Astrocyte of the cerebellum (primary cell): ENCODE measurements at regions not wholly inside any gene's neighbourhood (a gene's known extent, or its start where the extent isn't known, plus 50 kb on each side); places are given as distances from the start of the nearest gene placed in this dataset.

Experiments used
- DNase-seq: peaks from one replicate; pipeline ENCODE4 v3.0.0-alpha.2; 2011; ENCODE audit warnings: low read depth
- H3K4me3 ChIP-seq: 2 replicates; pipeline ENCODE4 v1.5.1; 2011; ENCODE audit warnings: mild to moderate bottlenecking, low read depth, low read length, moderate library complexity
- in situ Hi-C: cut with HindIII; loops from 2 replicates; pipeline ENCODE4 v1.10.0; 2017; ENCODE audit warnings: low sequenced_read_pairs
- TF ChIP-seq, protein P1 (sequence below): IDR thresholded peaks from 2 replicates; pipeline ENCODE4 v1.5.1; 2012; ENCODE audit warnings: low read length, low read depth, moderate library complexity, mild to moderate bottlenecking; ENCODE audit errors: missing control alignments

DNA sequence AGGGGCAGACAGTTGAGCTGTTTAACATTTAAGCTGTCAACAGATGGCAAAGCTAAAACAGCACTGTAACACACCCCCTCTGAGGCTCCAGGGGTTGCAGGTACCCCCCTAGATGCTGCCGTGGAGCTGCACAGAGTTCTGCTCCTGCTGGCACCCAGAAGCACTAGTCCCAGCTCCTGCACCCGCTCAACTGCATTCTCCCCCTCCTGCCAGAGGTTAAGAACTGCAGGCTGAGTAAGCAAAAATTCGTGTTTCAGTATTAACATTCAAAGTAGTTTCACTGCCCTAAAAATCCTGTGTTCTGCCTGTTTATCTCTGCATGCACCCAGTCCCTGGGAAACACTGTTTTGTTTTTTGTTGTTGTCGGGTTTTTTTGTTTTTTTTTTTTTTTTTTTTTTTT lies 790.8 kb upstream of the KCND2 start:
- H3K4me3 ChIP-seq = no peak overlapping the region
- DNase-seq = no peak
- in situ Hi-C loops = no loop called here
- TF ChIP-seq, protein P1, sequence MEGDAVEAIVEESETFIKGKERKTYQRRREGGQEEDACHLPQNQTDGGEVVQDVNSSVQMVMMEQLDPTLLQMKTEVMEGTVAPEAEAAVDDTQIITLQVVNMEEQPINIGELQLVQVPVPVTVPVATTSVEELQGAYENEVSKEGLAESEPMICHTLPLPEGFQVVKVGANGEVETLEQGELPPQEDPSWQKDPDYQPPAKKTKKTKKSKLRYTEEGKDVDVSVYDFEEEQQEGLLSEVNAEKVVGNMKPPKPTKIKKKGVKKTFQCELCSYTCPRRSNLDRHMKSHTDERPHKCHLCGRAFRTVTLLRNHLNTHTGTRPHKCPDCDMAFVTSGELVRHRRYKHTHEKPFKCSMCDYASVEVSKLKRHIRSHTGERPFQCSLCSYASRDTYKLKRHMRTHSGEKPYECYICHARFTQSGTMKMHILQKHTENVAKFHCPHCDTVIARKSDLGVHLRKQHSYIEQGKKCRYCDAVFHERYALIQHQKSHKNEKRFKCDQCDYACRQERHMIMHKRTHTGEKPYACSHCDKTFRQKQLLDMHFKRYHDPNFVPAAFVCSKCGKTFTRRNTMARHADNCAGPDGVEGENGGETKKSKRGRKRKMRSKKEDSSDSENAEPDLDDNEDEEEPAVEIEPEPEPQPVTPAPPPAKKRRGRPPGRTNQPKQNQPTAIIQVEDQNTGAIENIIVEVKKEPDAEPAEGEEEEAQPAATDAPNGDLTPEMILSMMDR = peak; percentile 46

DNA sequence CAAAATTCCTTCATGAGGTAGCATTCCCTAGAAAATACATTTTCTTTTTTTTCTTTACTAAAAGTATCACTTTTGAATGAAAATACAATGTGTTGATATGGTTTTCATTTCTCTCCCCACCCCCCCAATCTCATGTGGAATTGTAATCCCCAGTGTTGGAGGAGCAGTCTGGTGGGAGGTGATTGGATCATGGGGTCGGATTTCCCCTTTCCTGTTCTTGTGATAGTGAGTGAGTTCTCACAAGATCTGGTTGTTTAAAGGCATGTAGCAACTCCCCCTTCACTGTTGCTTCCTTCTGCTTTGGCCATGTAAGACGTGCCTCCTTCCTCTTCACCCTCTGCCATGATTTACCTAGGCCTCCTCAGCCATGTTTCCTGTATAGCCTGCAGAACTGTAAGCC lies 790.3 kb upstream of the KCND2 start:
- no peak for DNase-seq
- TF ChIP-seq, protein P1 = no peak
- no peak overlapping the region for H3K4me3 ChIP-seq
- in situ Hi-C loops = no loop called here

DNA sequence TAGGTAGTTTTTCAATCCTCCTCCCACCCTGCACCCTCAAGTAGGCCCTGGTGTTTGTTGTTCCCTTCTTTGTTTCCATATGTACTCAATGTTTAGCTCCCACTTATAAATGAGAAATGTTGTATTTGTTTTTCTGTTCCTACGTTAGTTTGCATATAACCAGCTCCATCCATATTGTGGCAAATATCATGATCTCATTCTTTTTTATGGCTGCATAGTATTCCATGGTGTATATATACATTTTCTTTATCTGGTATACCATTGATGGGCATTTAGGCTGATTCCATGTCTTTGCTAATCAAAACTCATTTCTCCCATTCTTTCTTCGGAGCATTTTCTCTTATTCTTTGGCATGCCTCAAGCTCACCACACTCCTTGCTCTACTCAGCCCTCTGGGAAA lies 789.6 kb upstream of the KCND2 start:
- no peak for DNase-seq
- TF ChIP-seq, protein P1 = no peak
- in situ Hi-C loops = no loop called here
- no peak overlapping the region for H3K4me3 ChIP-seq

DNA sequence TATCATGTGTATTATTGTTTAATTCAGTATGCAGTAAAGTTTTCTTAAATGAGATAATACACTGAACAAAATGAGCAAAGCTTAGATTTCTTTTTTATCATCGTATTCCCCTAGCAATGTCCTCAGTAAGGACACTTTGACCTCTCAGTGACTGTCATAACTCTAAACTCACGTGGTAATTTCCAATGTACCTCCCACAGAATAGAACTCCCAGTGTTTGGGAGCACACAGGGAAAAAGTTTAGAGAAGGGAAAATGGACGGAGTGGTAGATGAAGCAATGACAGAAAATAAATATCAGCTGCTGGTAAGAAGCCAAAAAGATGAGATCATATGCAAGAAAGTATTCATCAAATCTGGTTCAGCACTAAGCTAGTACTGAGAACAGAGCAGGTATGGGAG lies 758.6 kb upstream of the KCND2 start:
- H3K4me3 ChIP-seq = no peak overlapping the region
- DNase-seq = no peak
- TF ChIP-seq, protein P1 = no peak
- in situ Hi-C loops = no loop called here

DNA sequence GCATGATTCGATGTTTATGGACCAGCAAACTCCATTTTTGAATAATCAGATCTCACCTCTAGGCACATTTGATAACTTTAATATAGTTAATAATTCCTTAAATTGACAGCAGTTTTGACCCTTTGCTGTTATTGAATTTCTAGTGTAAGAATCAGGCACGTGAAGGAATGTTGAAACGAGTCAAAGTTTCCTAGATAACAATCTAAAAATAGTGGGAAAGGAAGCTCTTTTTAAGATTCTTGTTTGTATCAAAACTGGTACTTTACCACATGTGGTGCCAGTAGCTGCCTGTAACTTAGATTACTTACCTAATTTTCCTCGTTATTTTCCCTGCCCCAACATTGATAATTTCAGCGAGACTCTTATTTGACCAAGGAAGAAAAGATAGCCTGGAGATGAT lies 757.8 kb upstream of the KCND2 start:
- H3K4me3 ChIP-seq = no peak overlapping the region
- no peak for DNase-seq
- TF ChIP-seq, protein P1 = no peak
- in situ Hi-C loops = no loop called here

DNA sequence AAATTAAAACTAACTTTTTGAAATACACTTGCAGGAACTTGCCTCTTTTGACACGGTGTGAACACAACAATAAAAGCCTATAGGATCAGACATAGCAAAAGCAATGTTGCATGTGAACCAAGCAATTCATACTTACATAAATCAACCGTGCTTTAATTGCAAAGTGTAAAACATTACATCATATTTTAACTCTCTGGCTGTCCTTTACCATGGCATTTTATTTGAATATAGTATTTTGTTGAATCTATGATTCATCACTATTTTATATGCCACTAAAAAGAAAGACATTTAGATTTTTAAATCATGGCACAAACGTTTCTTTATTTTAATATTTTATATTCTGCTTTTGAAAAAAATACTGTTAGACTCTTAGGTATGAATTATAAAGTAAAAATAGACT lies 757.0 kb upstream of the KCND2 start:
- H3K4me3 ChIP-seq = no peak overlapping the region
- no peak for DNase-seq
- in situ Hi-C loops = no loop called here
- TF ChIP-seq, protein P1 = no peak

DNA sequence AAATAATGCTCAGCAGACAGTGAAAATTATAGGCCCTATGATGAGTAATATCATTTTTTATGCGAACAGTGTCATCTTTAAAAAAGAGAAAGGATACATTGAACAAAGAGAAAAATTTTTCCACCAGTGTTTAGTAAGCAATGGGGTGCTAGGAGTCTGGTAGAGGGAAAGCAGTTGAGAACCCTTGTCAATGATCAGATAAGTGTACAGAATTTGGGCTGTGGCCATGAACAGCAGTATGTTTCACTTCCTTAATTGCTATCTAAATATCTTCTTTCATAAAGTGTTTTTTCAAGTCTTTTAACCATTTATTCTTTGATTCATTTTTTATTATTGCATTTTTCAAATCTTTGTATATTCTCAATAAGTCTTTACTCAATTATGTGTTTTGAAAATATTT lies 750.7 kb upstream of the KCND2 start:
- DNase-seq = no peak
- in situ Hi-C loops = no loop called here
- TF ChIP-seq, protein P1 = no peak
- no peak overlapping the region for H3K4me3 ChIP-seq
